CD14-positive monocyte (primary cell): ENCODE measurements at regions not wholly inside any gene's neighbourhood (a gene's known extent, or its start where the extent isn't known, plus 50 kb on each side); places are given as distances from the start of the nearest gene placed in this dataset.

Source experiments
- DNase-seq, 3 donors: peaks; one replicate each; pipeline ENCODE4 v3.0.0-alpha.2; 2011 to 2022
- H2AFZ ChIP-seq: 2 replicates; pipeline ENCODE4 v1.6.0; 2012; ENCODE audit warnings: mild to moderate bottlenecking, low read depth, low read length, inconsistent platforms; ENCODE audit not compliant: insufficient read depth, poor library complexity, severe bottlenecking
- H3K27ac ChIP-seq, 2 donors: 1 replicate in 1 of 2; 2 replicates in 1 of 2; pipeline ENCODE4 v1.5.1; 2012 to 2013; ENCODE audit warnings: low read length in 2 of 2, control low read depth in 1 of 2, inconsistent platforms in 1 of 2, low read depth in 1 of 2, mild to moderate bottlenecking in 1 of 2
- H3K27me3 ChIP-seq, 2 donors: one replicate each; pipeline versions ENCODE4 v1.6.0 to v1.6.1; 2011 to 2013; ENCODE audit warnings: low read length in 2 of 2; ENCODE audit not compliant: control insufficient read depth in 2 of 2, insufficient read depth in 2 of 2
- H3K36me3 ChIP-seq, 2 donors: replicated peaks in 1 of 2; 1 replicate in 1 of 2; 2 replicates in 1 of 2; pipeline versions ENCODE4 v1.5.1 to v1.6.1; 2012 to 2013; ENCODE audit warnings: low read length in 2 of 2, control low read depth in 1 of 2, inconsistent platforms in 1 of 2, mild to moderate bottlenecking in 1 of 2; ENCODE audit not compliant: insufficient read depth in 2 of 2, control insufficient read depth in 1 of 2
- H3K4me1 ChIP-seq, 2 donors: 1 replicate in 1 of 2; 2 replicates in 1 of 2; pipeline versions ENCODE4 v1.5.1 to v1.6.1; 2012 to 2013; ENCODE audit warnings: low read length in 2 of 2, control low read depth in 1 of 2, inconsistent platforms in 1 of 2, mild to moderate bottlenecking in 1 of 2, moderate library complexity in 1 of 2; ENCODE audit not compliant: insufficient read depth in 2 of 2, control insufficient read depth in 1 of 2
- H3K4me2 ChIP-seq: replicated peaks from 2 replicates; pipeline ENCODE3; 2012; ENCODE audit warnings: low read length, moderate library complexity, mild to moderate bottlenecking; ENCODE audit not compliant: poor library complexity, severe bottlenecking; ENCODE audit errors: extremely low read depth
- H3K4me3 ChIP-seq, 3 experiments: fragments of 200-600 bp in 1 of 3; sonication (generic) in 1 of 3; replicated peaks in 1 of 3; 1 replicate in 2 of 3; 2 replicates in 1 of 3; pipeline ENCODE4 v1.5.1; 2011 to 2013; ENCODE audit warnings: low read length in 3 of 3, mild to moderate bottlenecking in 3 of 3, control low read depth in 2 of 3, low read depth in 2 of 3, inconsistent platforms in 1 of 3, moderate library complexity in 1 of 3
- H3K79me2 ChIP-seq: 2 replicates; pipeline ENCODE4 v1.6.0; 2012; ENCODE audit warnings: mild to moderate bottlenecking, control low read depth, inconsistent platforms, low read length, moderate library complexity; ENCODE audit not compliant: insufficient read depth
- H3K9ac ChIP-seq: 2 replicates; pipeline ENCODE4 v1.6.0; 2017; ENCODE audit warnings: low read length, mild to moderate bottlenecking; ENCODE audit not compliant: insufficient read depth, poor library complexity, severe bottlenecking
- H3K9me3 ChIP-seq, 2 donors: replicated peaks in 1 of 2; 1 replicate in 1 of 2; 2 replicates in 1 of 2; pipeline versions ENCODE4 v1.5.1 to v1.6.1; 2012 to 2013; ENCODE audit warnings: low read length in 2 of 2, control low read depth in 1 of 2; ENCODE audit not compliant: control insufficient read depth in 1 of 2, insufficient read depth in 1 of 2
- H4K20me1 ChIP-seq: 2 replicates; pipeline ENCODE4 v1.6.0; 2012; ENCODE audit warnings: mild to moderate bottlenecking, low read length, control low read depth, moderate library complexity; ENCODE audit not compliant: insufficient read depth
- H3K27ac Mint-ChIP-seq, 7 donors: one replicate each; pipeline ENCODE4 v1.8.0; 2020; ENCODE audit warnings: mild to moderate bottlenecking in 7 of 7, mixed read lengths in 7 of 7, moderate library complexity in 6 of 7, inconsistent platforms in 2 of 7
- H3K27me3 Mint-ChIP-seq, 3 donors: one replicate each; pipeline ENCODE4 v1.8.0; 2021 to 2022; ENCODE audit warnings: low read depth in 3 of 3, mild to moderate bottlenecking in 3 of 3, mixed read lengths in 3 of 3, moderate library complexity in 3 of 3, inconsistent platforms in 1 of 3
- H3K36me3 Mint-ChIP-seq, 2 donors: one replicate each; pipeline ENCODE4 v1.8.0; 2020; ENCODE audit warnings: mixed read lengths in 2 of 2, inconsistent platforms in 1 of 2, mild to moderate bottlenecking in 1 of 2
- H3K4me1 Mint-ChIP-seq: one replicate; pipeline ENCODE4 v1.8.0; 2020; ENCODE audit warnings: mild to moderate bottlenecking, mixed read lengths
- H3K4me3 Mint-ChIP-seq, 2 donors: one replicate each; pipeline ENCODE4 v1.8.0; 2020; ENCODE audit warnings: mild to moderate bottlenecking in 2 of 2, mixed read lengths in 2 of 2, moderate library complexity in 1 of 2
- H3K9me3 Mint-ChIP-seq, 7 donors: one replicate each; pipeline ENCODE4 v1.8.0; 2020 to 2022; ENCODE audit warnings: mixed read lengths in 7 of 7, mild to moderate bottlenecking in 6 of 7, moderate library complexity in 6 of 7, inconsistent platforms in 2 of 7
- CTCF ChIP-seq: fragments of 200-600 bp; IDR thresholded peaks from one replicate; pipeline ENCODE4 v1.8.0; 2022; ENCODE audit warnings: antibody characterized with exemption, mild to moderate bottlenecking
- WGBS: methylation state at CpG from one replicate; pipeline ENCODE4 v1.1.5; 2013; ENCODE audit warnings: missing lambda C conversion rate; ENCODE audit not compliant: insufficient coverage; 5-methylcytosine and 5-hydroxymethylcytosine counted together
- intact Hi-C, 2 donors: fragments of 100-400 bp; cut with micrococcal nuclease; formaldehyde crosslinking; loops; one replicate each; pipeline versions ENCODE4 v1.15.0 to v1.15.1; 2023

GRCh38 chr5:74192606-74193299, 447.8 kb downstream of the ENC1 start:
- no peak for TF ChIP-seq CTCF
- Histone ChIP-seq H3K4me2 (no peak overlapping the region), H3K4me1 (peaks cover 0 to 2% of the 10 kb centered on the region in 2 donors), H3K27me3 (no peaks in the 10 kb centered on the region), H4K20me1 (no peaks in the 10 kb centered on the region), H3K9me3 (no peaks in the 10 kb centered on the region), H3K36me3 (no peaks in the 10 kb centered on the region), H3K4me3 (no peak overlapping the region), H2AFZ (no peak overlapping the region), H3K79me2 (no peaks in the 10 kb centered on the region), H3K9ac (no peak overlapping the region), H3K27ac (no peak overlapping the region)
- Mint-ChIP-seq H3K4me3 (no peak overlapping the region), H3K4me1 (peaks cover 12% of the 10 kb centered on the region), H3K36me3 (no peaks in the 10 kb centered on the region), H3K27me3 (peaks cover 0 to 4% (median 4%) of the 10 kb centered on the region in 3 donors), H3K9me3 (peaks cover 0 to 3% (median 0%) of the 10 kb centered on the region in 7 donors), H3K27ac (no peak overlapping the region)
- 90% methylated on average over 6 of the region's 9 CpGs for WGBS
- intact Hi-C loops: no loop called here
- DNase-seq: no peak

- no peaks in the 10 kb centered on the region for H3K79me2 ChIP-seq
- H3K4me1 ChIP-seq: no peaks in the 10 kb centered on the region
- Mint-ChIP-seq H3K36me3 (no peaks in the 10 kb centered on the region), H3K27me3 (peaks cover 1 to 4% (median 3%) of the 10 kb centered on the region in 3 donors), H3K4me3 (no peak overlapping the region), H3K9me3 (peaks cover 0 to 3% (median 0%) of the 10 kb centered on the region in 7 donors), H3K4me1 (no peaks in the 10 kb centered on the region), H3K27ac (no peak overlapping the region)
- no CpG with 5 or more reads among the region's 2 CpGs for WGBS
- TF ChIP-seq CTCF: no peak
- no peak overlapping the region for H3K27ac ChIP-seq
- no peaks in the 10 kb centered on the region for H3K36me3 ChIP-seq
- H4K20me1 ChIP-seq: no peaks in the 10 kb centered on the region
- H3K9me3 ChIP-seq: no peaks in the 10 kb centered on the region
- H2AFZ ChIP-seq: no peak overlapping the region
- intact Hi-C loops: no loop called here
- no peak overlapping the region for H3K4me3 ChIP-seq
- H3K4me2 ChIP-seq: no peak overlapping the region
- DNase-seq: no peak
- H3K9ac ChIP-seq: no peak overlapping the region
- H3K27me3 ChIP-seq: no peaks in the 10 kb centered on the region
Observed at GRCh38 chr5:74188351-74189105, 452.0 kb downstream of the ENC1 start.
